HCT116 (cell line): ENCODE measurements at regions not wholly inside any gene's neighbourhood (a gene's known extent, or its start where the extent isn't known, plus 50 kb on each side); places are given as distances from the start of the nearest gene placed in this dataset.

Experiments used
- ATAC-seq: fragments of 200-7000 bp; cut with Tn5 transposase; 2 replicates; pipeline ENCODE4 v1.9.1; 2020; ENCODE audit warnings: mild to moderate bottlenecking, moderate library complexity
- BruUV-seq: library from RNA; stranded (reverse); fragments of 400-500 nt; replicated peaks from 2 replicates; lab custom pipeline; 2021; lab: Mats Ljungman, UMichigan
- CTCF ChIA-PET: fragments of 300-600 bp; sonication (Branson Sonifier 250); formaldehyde crosslinking; loops from one replicate; lab custom pipeline; 2021; ENCODE audit warnings: antibody characterized with exemption; lab: Charles Lee
- POLR2A ChIA-PET: fragments of 300-600, 350-600 bp; sonication (Branson Sonifier 250); formaldehyde crosslinking; loops from one replicate; lab custom pipeline; 2021; ENCODE audit warnings: antibody characterized with exemption; lab: Charles Lee
- RAD21 ChIA-PET, 2 experiments: fragments of 300-600 bp; sonication (Branson Sonifier 250); formaldehyde crosslinking; loops; one replicate each; lab custom pipeline; 2023; ENCODE audit warnings: low total read pairs in 2 of 2; ENCODE audit not compliant: uncharacterized antibody in 2 of 2, unreplicated experiment in 2 of 2, low non-redundant PET in 1 of 2; lab: Charles Lee
- DNase-seq: peaks from one replicate; pipeline ENCODE4 v3.0.0-alpha.2; 2010; ENCODE audit warnings: low read depth, low spot score
- H2AFZ ChIP-seq: fragments of 200-600 bp; shearing (Covaris generic), sonication (generic); 2 replicates; pipeline ENCODE4 v1.6.1; 2017; ENCODE audit warnings: low read depth, mixed run types, mixed read lengths, antibody characterized with exemption, low read length; ENCODE audit not compliant: poor library complexity, severe bottlenecking
- H3K27ac ChIP-seq: 2 replicates; pipeline ENCODE4 v1.5.1; 2012; ENCODE audit warnings: low read depth, low read length
- H3K27me3 ChIP-seq: fragments of 200-600 bp; sonication (generic); 2 replicates; pipeline ENCODE4 v1.6.1; 2016; ENCODE audit warnings: mixed run types, low read length, mixed read lengths; ENCODE audit not compliant: insufficient read depth
- H3K36me3 ChIP-seq, 2 experiments: fragments of 200-500 bp in 1 of 2; fragments of 200-600 bp in 1 of 2; sonication (Bioruptor generic) in 1 of 2; sonication (generic) in 1 of 2; 2 replicates each; pipeline versions ENCODE4 v1.5.1 to v1.6.1; 2014 to 2016; ENCODE audit warnings: low read length in 2 of 2, inconsistent platforms in 1 of 2, mixed read lengths in 1 of 2, mixed run types in 1 of 2; ENCODE audit not compliant: insufficient read depth in 2 of 2, control insufficient read depth in 1 of 2
- H3K4me1 ChIP-seq, 2 experiments: fragments of 200-600 bp in 1 of 2; sonication (generic) in 1 of 2; 2 replicates each; pipeline versions ENCODE4 v1.5.1 to v1.6.1; 2012 to 2017; ENCODE audit warnings: low read length in 2 of 2, inconsistent platforms in 1 of 2, mild to moderate bottlenecking in 1 of 2, mixed read lengths in 1 of 2, mixed run types in 1 of 2, moderate library complexity in 1 of 2; ENCODE audit not compliant: insufficient read depth in 2 of 2, control insufficient read depth in 1 of 2
- H3K4me2 ChIP-seq: fragments of 200-600 bp; sonication (generic); 2 replicates; pipeline ENCODE4 v1.6.1; 2017; ENCODE audit warnings: mixed run types, low read length, mixed read lengths
- H3K4me3 ChIP-seq, 2 experiments: fragments of 200-600 bp in 1 of 2; sonication (generic) in 1 of 2; replicated peaks in 1 of 2; 2 replicates each; pipeline ENCODE4 v1.5.1; 2011 to 2016; ENCODE audit warnings: low read length in 2 of 2, control low read depth in 1 of 2, low read depth in 1 of 2, mild to moderate bottlenecking in 1 of 2, mixed read lengths in 1 of 2, mixed run types in 1 of 2
- H3K79me2 ChIP-seq: fragments of 200-600 bp; sonication (generic); 2 replicates; pipeline ENCODE4 v1.6.1; 2017; ENCODE audit warnings: mild to moderate bottlenecking, mixed run types, low read length, moderate library complexity, mixed read lengths; ENCODE audit not compliant: insufficient read depth
- H3K9ac ChIP-seq: fragments of 200-600 bp; sonication (generic); 2 replicates; pipeline ENCODE4 v1.6.1; 2016; ENCODE audit warnings: low read length, mixed read lengths
- H3K9me2 ChIP-seq: fragments of 200-600 bp; sonication (generic), shearing (Covaris generic); 2 replicates; pipeline ENCODE4 v1.6.1; 2017; ENCODE audit warnings: mixed run types, mild to moderate bottlenecking, moderate library complexity; ENCODE audit not compliant: insufficient read depth
- H3K9me3 ChIP-seq, 2 experiments: fragments of 200-500 bp in 1 of 2; fragments of 200-600 bp in 1 of 2; sonication (Bioruptor generic) in 1 of 2; sonication (generic) in 1 of 2; 2 replicates each; pipeline ENCODE4 v1.6.1; 2014 to 2017; ENCODE audit warnings: low read length in 2 of 2, mixed read lengths in 2 of 2, inconsistent platforms in 1 of 2, low read depth in 1 of 2, mild to moderate bottlenecking in 1 of 2, mixed run types in 1 of 2, moderate library complexity in 1 of 2; ENCODE audit not compliant: control insufficient read depth in 1 of 2, insufficient read depth in 1 of 2
- H4K20me1 ChIP-seq: fragments of 200-600 bp; sonication (generic), shearing (Covaris generic); 2 replicates; pipeline ENCODE4 v1.6.1; 2017; ENCODE audit warnings: mixed run types, mild to moderate bottlenecking, moderate library complexity; ENCODE audit not compliant: insufficient read depth
- CBX3 ChIP-seq: IDR thresholded peaks from 2 replicates; pipeline ENCODE4 v1.6.1; 2012; ENCODE audit warnings: low read depth
- CEBPB ChIP-seq: IDR thresholded peaks from 2 replicates; pipeline ENCODE4 v1.6.1; 2012; ENCODE audit warnings: low read depth
- CTCF ChIP-seq, 3 experiments: fragments of 200-600 bp in 1 of 3; sonication (generic) in 1 of 3; IDR thresholded peaks in 2 of 3; conservative IDR thresholded peaks in 1 of 3; 2 replicates each; pipeline ENCODE4 v1.5.1; 2012 to 2017; ENCODE audit warnings: low read depth in 2 of 3, low read length in 2 of 3, antibody characterized with exemption in 1 of 3, borderline replicate concordance in 1 of 3, control low read depth in 1 of 3, mild to moderate bottlenecking in 1 of 3, mixed read lengths in 1 of 3, mixed run types in 1 of 3, moderate library complexity in 1 of 3; ENCODE audit not compliant: insufficient read depth in 1 of 3
- EGR1 ChIP-seq: IDR thresholded peaks from 2 replicates; pipeline ENCODE4 v1.6.1; 2012; ENCODE audit warnings: low read depth
- EZH2 ChIP-seq: fragments of 200-600 bp; sonication (generic); IDR thresholded peaks from 2 replicates; pipeline ENCODE4 v1.6.1; 2017; ENCODE audit warnings: antibody characterized with exemption, mixed run types
- EZH2phosphoT487 ChIP-seq: fragments of 200-600 bp; IDR thresholded peaks from 2 replicates; pipeline ENCODE4 v1.6.1; 2018; ENCODE audit warnings: antibody characterized with exemption, borderline replicate concordance
- FOSL1 ChIP-seq: IDR thresholded peaks from 2 replicates; pipeline ENCODE4 v1.6.1; 2012; ENCODE audit warnings: low read depth
- JUND ChIP-seq: IDR thresholded peaks from 2 replicates; pipeline ENCODE4 v1.6.1; 2012
- POLR2A ChIP-seq: IDR thresholded peaks from 2 replicates; pipeline ENCODE4 v1.7.0; 2011; ENCODE audit warnings: borderline replicate concordance; ENCODE audit not compliant: insufficient read depth, insufficient read length; ENCODE audit errors: extremely low read depth
- POLR2AphosphoS5 ChIP-seq: IDR thresholded peaks from 2 replicates; pipeline ENCODE4 v1.6.1; 2011; ENCODE audit warnings: mild to moderate bottlenecking, low read depth, low read length, moderate library complexity
- RAD21 ChIP-seq: IDR thresholded peaks from 2 replicates; pipeline ENCODE4 v1.6.1; 2012; ENCODE audit warnings: low read depth, mild to moderate bottlenecking
- SIN3A ChIP-seq: IDR thresholded peaks from 2 replicates; pipeline ENCODE4 v1.6.1; 2012; ENCODE audit warnings: low read depth
- SP1 ChIP-seq: IDR thresholded peaks from 2 replicates; pipeline ENCODE4 v1.6.1; 2012; ENCODE audit warnings: low read depth
- SRF ChIP-seq: IDR thresholded peaks from 2 replicates; pipeline ENCODE4 v1.6.1; 2012; ENCODE audit warnings: low read depth
- ZBTB33 ChIP-seq: IDR thresholded peaks from 2 replicates; pipeline ENCODE4 v1.6.1; 2011; ENCODE audit warnings: mild to moderate bottlenecking, low read length, moderate library complexity; ENCODE audit not compliant: insufficient replicate concordance; ENCODE audit errors: extremely low read depth
- ZFX ChIP-seq: fragments of 450-650 bp; IDR thresholded peaks from 2 replicates; pipeline ENCODE4 v1.6.1; 2017
- intact Hi-C: fragments of 100-400 bp; cut with micrococcal nuclease; formaldehyde crosslinking; loops from 2 replicates; pipeline ENCODE4 v1.10.0; 2022

- POLR2A ChIA-PET: no interaction called here
- ATAC-seq: no peak
- TF ChIP-seq POLR2A (no peak), CTCF (IDR thresholded peaks at IDR 0.05 in 2 of 3, conservative IDR thresholded peaks at IDR 0.05 in 1 of 3; ENCODE audit: borderline replicate concordance in 1 of 3, insufficient read depth in 1 of 3, low read depth in 2 of 3, low read length in 2 of 3) (no peak), EZH2phosphoT487 (no peak), SIN3A (no peak), CEBPB (no peak), EZH2 (no peak), ZFX (no peak)
- TF ChIP-seq, all 23 proteins: peak for 0
- no peaks in the 10 kb centered on the region for H3K9me2 ChIP-seq
- H3K27ac ChIP-seq: no peak overlapping the region
- no peak overlapping the region for H3K4me2 ChIP-seq
- no peak overlapping the region for H2AFZ ChIP-seq
- no peaks in the 10 kb centered on the region for H3K27me3 ChIP-seq
- DNase-seq: no peak
- ChIA-PET RAD21 (no interaction called here), CTCF (no interaction called here)
- no peaks in the 10 kb centered on the region for H3K79me2 ChIP-seq
- no peaks in the 10 kb centered on the region for H3K9me3 ChIP-seq
- intact Hi-C loops: no loop called here
- no TSS peak for BruUV-seq
- H3K4me3 ChIP-seq: no peak overlapping the region
- H3K9ac ChIP-seq: no peak overlapping the region
- H3K36me3 ChIP-seq: no peaks in the 10 kb centered on the region
- H4K20me1 ChIP-seq: no peaks in the 10 kb centered on the region
- H3K4me1 ChIP-seq: no peaks in the 10 kb centered on the region
Observed at GRCh38 chrX:40452031-40452430, 128.7 kb upstream of the ATP6AP2 start.

GRCh38 chrX:40449956-40450706, 130.6 kb upstream of the ATP6AP2 start:
- ChIA-PET POLR2A (no interaction called here), RAD21 (no interaction called here), CTCF (no interaction called here)
- Histone ChIP-seq H3K27ac (no peak overlapping the region), H3K4me2 (no peak overlapping the region), H2AFZ (no peak overlapping the region), H3K4me3 (no peak overlapping the region), H3K36me3 (no peaks in the 10 kb centered on the region), H4K20me1 (no peaks in the 10 kb centered on the region), H3K9me3 (no peaks in the 10 kb centered on the region), H3K4me1 (no peaks in the 10 kb centered on the region), H3K9ac (no peak overlapping the region), H3K27me3 (no peaks in the 10 kb centered on the region), H3K79me2 (no peaks in the 10 kb centered on the region), H3K9me2 (no peaks in the 10 kb centered on the region)
- no peak for DNase-seq
- TF ChIP-seq FOSL1 (no peak), POLR2AphosphoS5 (no peak), EZH2phosphoT487 (no peak), SP1 (no peak), EGR1 (no peak), SRF (no peak), CBX3 (no peak), ZBTB33 (no peak), RAD21 (no peak), ZFX (no peak), JUND (no peak), EZH2 (no peak)
- ATAC-seq: no peak
- BruUV-seq: no TSS peak
- intact Hi-C loops: no loop called here
